ENCODE measurements at regions not wholly inside any gene's neighbourhood (a gene's known extent, or its start where the extent isn't known, plus 50 kb on each side); places are given as distances from the start of the nearest gene placed in this dataset.

DNA sequence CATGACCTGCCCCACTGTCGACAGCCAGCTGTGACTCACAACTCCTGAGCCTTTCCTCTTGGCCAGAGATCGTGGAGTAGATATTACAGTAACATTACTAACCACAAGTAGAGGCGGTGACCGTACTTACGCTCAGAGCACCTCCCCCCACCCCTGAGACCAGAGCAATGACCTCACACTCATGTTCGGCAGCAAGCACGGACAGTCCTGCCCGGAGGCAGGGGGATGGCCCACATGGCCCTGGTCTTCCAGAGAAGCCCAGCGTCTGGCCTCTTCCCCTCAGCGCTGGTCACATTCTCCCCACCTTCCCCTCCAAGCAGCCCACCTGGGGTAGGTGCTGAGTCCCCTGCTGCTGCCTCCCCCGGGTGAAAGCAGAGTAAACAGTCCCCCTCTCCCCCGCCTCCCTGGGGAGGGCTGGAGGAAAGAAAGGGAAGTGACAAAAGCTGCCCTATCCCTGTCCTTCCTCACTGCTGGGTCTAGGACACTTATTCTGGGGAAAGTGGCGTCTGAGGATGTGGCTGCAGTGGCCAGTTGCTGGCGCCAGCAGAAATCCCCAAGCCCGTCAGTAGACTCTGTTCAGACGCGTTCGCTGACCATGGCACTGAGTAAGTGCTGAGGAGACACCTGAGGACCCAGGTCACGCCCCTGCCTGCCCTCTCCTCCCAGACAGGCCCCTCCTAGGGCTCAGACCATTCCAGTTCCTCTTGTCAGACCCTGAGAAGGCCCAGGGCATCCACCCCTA, 68.5 kb downstream of the MRPL14 start:
- peaks cover 23% of the 10 kb centered on the region for H3K27me3 Mint-ChIP-seq
- intact Hi-C loops (cut with micrococcal nuclease), result no loop called here
- Histone ChIP-seq H3K36me3 (replicated peaks in 1 of 2; ENCODE audit: control extremely low read depth in 1 of 2, control insufficient read depth in 1 of 2, extremely low read depth in 1 of 2, insufficient read depth in 2 of 2, low read length in 1 of 2) (no peaks in the 10 kb centered on the region), H3K9me3 (ENCODE audit: control extremely low read depth in 1 of 3, control insufficient read depth in 2 of 3, insufficient read depth in 1 of 3, low read length in 2 of 3) (peaks cover 0 to 22% (median 4%) of the 10 kb centered on the region in 3 donors), H3K4me2 (replicated peaks; ENCODE audit: low read depth, low read length, poor library complexity, severe bottlenecking) (no peak overlapping the region), H3K4me1 (ENCODE audit: control insufficient read depth in 2 of 2, insufficient read depth in 2 of 2, low read length in 2 of 2) (no peaks in the 10 kb centered on the region), H4K20me1 (ENCODE audit: control insufficient read depth, insufficient read depth, low read length, poor library complexity, severe bottlenecking) (no peaks in the 10 kb centered on the region), H3K27me3 (replicated peaks in 1 of 4; ENCODE audit: control extremely low read depth in 1 of 4, control insufficient read depth in 3 of 4, insufficient read depth in 4 of 4, low read length in 3 of 4) (peaks cover 0 to 13% (median 2%) of the 10 kb centered on the region in 4 experiments), H2AFZ (ENCODE audit: insufficient read depth, low read depth, low read length, poor library complexity, severe bottlenecking) (no peak overlapping the region), H3K79me2 (ENCODE audit: control insufficient read depth, insufficient read depth, low read length) (no peaks in the 10 kb centered on the region), H3K4me3 (ENCODE audit: control extremely low read depth in 1 of 5, extremely low read depth in 1 of 5, insufficient read depth in 1 of 5, low read depth in 2 of 5, low read length in 4 of 5) (no peak overlapping the region), H3K9ac (ENCODE audit: low read length) (no peak overlapping the region), H3K27ac (ENCODE audit: low read length in 2 of 2) (no peak overlapping the region)
- peaks cover 4% of the 10 kb centered on the region for H3K9me3 Mint-ChIP-seq (ENCODE audit: insufficient read depth)
- 20% methylated on average over 13 of the region's 19 CpGs for WGBS (ENCODE audit: insufficient coverage)
- ATAC-seq (ENCODE audit: low read depth) (no peak), DNase-seq (no peak)
- ChIA-PET POLR2A (no interaction called here), CTCF (no interaction called here)
- no peak overlapping the region for H3K4me3 Mint-ChIP-seq
- TF ChIP-seq EZH2 (IDR thresholded peaks at IDR 0.05; ENCODE audit: borderline replicate concordance, insufficient read depth, low read depth, low read length, poor library complexity, severe bottlenecking), result no peak
- TF ChIP-seq, protein P1, sequence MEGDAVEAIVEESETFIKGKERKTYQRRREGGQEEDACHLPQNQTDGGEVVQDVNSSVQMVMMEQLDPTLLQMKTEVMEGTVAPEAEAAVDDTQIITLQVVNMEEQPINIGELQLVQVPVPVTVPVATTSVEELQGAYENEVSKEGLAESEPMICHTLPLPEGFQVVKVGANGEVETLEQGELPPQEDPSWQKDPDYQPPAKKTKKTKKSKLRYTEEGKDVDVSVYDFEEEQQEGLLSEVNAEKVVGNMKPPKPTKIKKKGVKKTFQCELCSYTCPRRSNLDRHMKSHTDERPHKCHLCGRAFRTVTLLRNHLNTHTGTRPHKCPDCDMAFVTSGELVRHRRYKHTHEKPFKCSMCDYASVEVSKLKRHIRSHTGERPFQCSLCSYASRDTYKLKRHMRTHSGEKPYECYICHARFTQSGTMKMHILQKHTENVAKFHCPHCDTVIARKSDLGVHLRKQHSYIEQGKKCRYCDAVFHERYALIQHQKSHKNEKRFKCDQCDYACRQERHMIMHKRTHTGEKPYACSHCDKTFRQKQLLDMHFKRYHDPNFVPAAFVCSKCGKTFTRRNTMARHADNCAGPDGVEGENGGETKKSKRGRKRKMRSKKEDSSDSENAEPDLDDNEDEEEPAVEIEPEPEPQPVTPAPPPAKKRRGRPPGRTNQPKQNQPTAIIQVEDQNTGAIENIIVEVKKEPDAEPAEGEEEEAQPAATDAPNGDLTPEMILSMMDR (IDR thresholded peaks at IDR 0.05), result no peak
- H3K4me1 Mint-ChIP-seq, result no peaks in the 10 kb centered on the region
- no peak overlapping the region for H3K27ac Mint-ChIP-seq

DNA sequence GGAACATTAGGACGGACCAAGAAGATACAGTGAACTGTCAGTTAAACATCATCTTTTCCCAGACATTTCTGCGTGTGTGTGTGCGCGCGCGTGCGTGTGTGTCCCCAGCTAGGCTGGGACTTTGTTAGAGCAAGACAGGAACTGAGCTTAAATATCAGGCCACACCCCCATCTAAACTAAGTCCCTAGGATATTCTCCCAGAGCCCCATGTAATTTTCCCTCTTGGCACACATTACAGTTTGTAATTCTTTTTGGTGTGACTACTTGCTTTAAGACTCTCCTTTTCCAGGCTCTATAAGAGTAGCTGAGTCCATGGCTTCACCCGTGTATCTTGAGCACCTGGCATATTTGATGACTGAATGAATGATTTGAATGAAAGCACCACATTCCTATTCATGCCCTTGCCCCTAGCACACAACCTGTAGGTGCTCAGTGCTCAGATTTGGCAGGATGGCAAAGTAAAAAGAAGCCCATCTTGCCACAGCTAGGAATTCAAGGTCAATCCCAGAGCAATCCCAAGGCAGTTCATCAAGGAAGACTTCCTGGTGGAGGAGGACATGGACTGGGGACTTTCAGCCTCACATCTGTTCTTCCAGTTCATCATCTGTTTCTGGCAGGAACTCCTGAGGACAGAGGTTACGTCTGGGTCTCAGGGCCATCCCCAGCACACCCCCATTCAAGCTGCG, 69.2 kb downstream of the MRPL14 start:
- Mint-ChIP-seq H3K4me1 (no peaks in the 10 kb centered on the region), H3K9me3 (ENCODE audit: insufficient read depth) (peaks cover 4% of the 10 kb centered on the region), H3K27ac (no peak overlapping the region), H3K4me3 (no peak overlapping the region), H3K27me3 (peaks cover 23% of the 10 kb centered on the region)
- Histone ChIP-seq H3K27me3 (replicated peaks in 1 of 4; ENCODE audit: control extremely low read depth in 1 of 4, control insufficient read depth in 3 of 4, insufficient read depth in 4 of 4, low read length in 3 of 4) (peaks cover 0 to 13% (median 2%) of the 10 kb centered on the region in 4 experiments), H3K9me3 (ENCODE audit: control extremely low read depth in 1 of 3, control insufficient read depth in 2 of 3, insufficient read depth in 1 of 3, low read length in 2 of 3) (peaks cover 0 to 22% (median 4%) of the 10 kb centered on the region in 3 donors), H3K27ac (ENCODE audit: low read length in 2 of 2) (no peak overlapping the region), H3K9ac (ENCODE audit: low read length) (no peak overlapping the region), H3K4me2 (replicated peaks; ENCODE audit: low read depth, low read length, poor library complexity, severe bottlenecking) (no peak overlapping the region), H3K36me3 (replicated peaks in 1 of 2; ENCODE audit: control extremely low read depth in 1 of 2, control insufficient read depth in 1 of 2, extremely low read depth in 1 of 2, insufficient read depth in 2 of 2, low read length in 1 of 2) (no peaks in the 10 kb centered on the region), H2AFZ (ENCODE audit: insufficient read depth, low read depth, low read length, poor library complexity, severe bottlenecking) (no peak overlapping the region), H3K4me1 (ENCODE audit: control insufficient read depth in 2 of 2, insufficient read depth in 2 of 2, low read length in 2 of 2) (no peaks in the 10 kb centered on the region), H3K4me3 (ENCODE audit: control extremely low read depth in 1 of 5, extremely low read depth in 1 of 5, insufficient read depth in 1 of 5, low read depth in 2 of 5, low read length in 4 of 5) (no peak overlapping the region), H4K20me1 (ENCODE audit: control insufficient read depth, insufficient read depth, low read length, poor library complexity, severe bottlenecking) (no peaks in the 10 kb centered on the region), H3K79me2 (ENCODE audit: control insufficient read depth, insufficient read depth, low read length) (no peaks in the 10 kb centered on the region)
- CTCF ChIA-PET, result interaction anchor here (1.3 kb wide), 1 partner anchor 290 kb away, joined by 3 read pairs; no protein-coding TSS in a partner anchor
- WGBS (ENCODE audit: insufficient coverage), result 89% methylated on average over 8 of the region's 10 CpGs
- POLR2A ChIA-PET, result no interaction called here
- DNase-seq, result no peak
- no peak for ATAC-seq (ENCODE audit: low read depth)
- intact Hi-C loops (cut with micrococcal nuclease), result no loop called here
- TF ChIP-seq, protein P1 (IDR thresholded peaks at IDR 0.05), result no peak
- TF ChIP-seq EZH2 (IDR thresholded peaks at IDR 0.05; ENCODE audit: borderline replicate concordance, insufficient read depth, low read depth, low read length, poor library complexity, severe bottlenecking), result no peak

Data from B cell (primary cell).